OCI-LY1 (cell line): ENCODE measurements at regions not wholly inside any gene's neighbourhood (a gene's known extent, or its start where the extent isn't known, plus 50 kb on each side); places are given as distances from the start of the nearest gene placed in this dataset.

Experiments
- H2AFZ ChIP-seq: fragments of 200-600 bp; sonication (generic), shearing (Covaris generic); 2 replicates; pipeline ENCODE4 v1.6.0; 2014; ENCODE audit warnings: antibody characterized with exemption, mild to moderate bottlenecking, low read length
- H3F3A ChIP-seq: fragments of 200-600 bp; sonication (generic), shearing (Covaris generic); 2 replicates; pipeline ENCODE4 v1.6.0; 2014; ENCODE audit warnings: mild to moderate bottlenecking, antibody characterized with exemption, low read length, moderate library complexity; ENCODE audit not compliant: insufficient read depth
- H3K27ac ChIP-seq: fragments of 200-600 bp; sonication (generic); 2 replicates; pipeline ENCODE4 v1.5.1; 2014; ENCODE audit warnings: low read length, mixed run types, mild to moderate bottlenecking, low read depth; ENCODE audit not compliant: poor library complexity, severe bottlenecking
- H3K27me3 ChIP-seq: fragments of 200-600 bp; sonication (generic); 2 replicates; pipeline ENCODE4 v1.6.0; 2014; ENCODE audit warnings: antibody characterized with exemption, mild to moderate bottlenecking, low read length, moderate library complexity; ENCODE audit not compliant: insufficient read depth
- H3K36me3 ChIP-seq: fragments of 200-600 bp; sonication (generic); 2 replicates; pipeline ENCODE4 v1.6.1; 2014; ENCODE audit warnings: mild to moderate bottlenecking, antibody characterized with exemption, low read length, moderate library complexity, mixed read lengths; ENCODE audit not compliant: insufficient read depth
- H3K4me1 ChIP-seq: fragments of 200-600 bp; sonication (generic); 2 replicates; pipeline ENCODE4 v1.5.1; 2014; ENCODE audit warnings: mild to moderate bottlenecking, low read length, moderate library complexity; ENCODE audit not compliant: insufficient read depth, severe bottlenecking
- H3K4me2 ChIP-seq: fragments of 200-600 bp; sonication (generic), shearing (Covaris generic); 2 replicates; pipeline ENCODE4 v1.6.1; 2014; ENCODE audit warnings: low read length
- H3K4me3 ChIP-seq: fragments of 200-600 bp; sonication (generic); 2 replicates; pipeline ENCODE4 v1.5.1; 2014; ENCODE audit warnings: low read length, low read depth, mild to moderate bottlenecking, mixed read lengths; ENCODE audit not compliant: poor library complexity, severe bottlenecking
- H3K79me2 ChIP-seq: fragments of 200-600 bp; shearing (Covaris generic); 2 replicates; pipeline ENCODE4 v1.6.1; 2016; ENCODE audit warnings: mixed run types, low read length, mixed read lengths; ENCODE audit not compliant: insufficient read depth
- H3K9ac ChIP-seq: fragments of 200-600 bp; sonication (generic), shearing (Covaris generic); 2 replicates; pipeline ENCODE4 v1.6.1; 2014; ENCODE audit warnings: mild to moderate bottlenecking, low read length, mixed read lengths
- H3K9me2 ChIP-seq: fragments of 200-600 bp; sonication (generic), shearing (Covaris generic); 2 replicates; pipeline ENCODE4 v1.6.1; 2014; ENCODE audit warnings: low read depth, mild to moderate bottlenecking, low read length, mixed read lengths
- H3K9me3 ChIP-seq: fragments of 200-600 bp; shearing (Covaris generic); 2 replicates; pipeline ENCODE4 v1.6.1; 2014; ENCODE audit warnings: low read length, mixed read lengths
- H4K20me1 ChIP-seq: fragments of 200-600 bp; sonication (generic), shearing (Covaris generic); 2 replicates; pipeline ENCODE4 v1.6.0; 2016; ENCODE audit warnings: mild to moderate bottlenecking, low read length; ENCODE audit not compliant: insufficient read depth
- CTCF ChIP-seq: fragments of 200-600 bp; sonication (generic), shearing (Covaris generic); IDR thresholded peaks from 2 replicates; pipeline ENCODE4 v1.5.1; 2017; ENCODE audit warnings: mild to moderate bottlenecking, antibody characterized with exemption, low read length, moderate library complexity, mixed read lengths
- EZH2 ChIP-seq: fragments of 200-600 bp; sonication (generic), shearing (Covaris generic); IDR thresholded peaks from 2 replicates; pipeline ENCODE4 v1.8.0; 2017; ENCODE audit warnings: borderline replicate concordance, mixed run types, mild to moderate bottlenecking, antibody characterized with exemption, low read length, moderate library complexity, mixed read lengths

GRCh38 chr3:162218479-162218878 is 721.9 kb downstream of the OTOL1 start:
- no peaks in the 10 kb centered on the region for H3K9me2 ChIP-seq
- H3K27me3 ChIP-seq: no peaks in the 10 kb centered on the region
- no peak overlapping the region for H3K4me3 ChIP-seq
- no peak overlapping the region for H3K4me2 ChIP-seq
- H3F3A ChIP-seq: no peaks in the 10 kb centered on the region
- no peaks in the 10 kb centered on the region for H3K4me1 ChIP-seq
- H4K20me1 ChIP-seq: no peaks in the 10 kb centered on the region
- H3K27ac ChIP-seq: no peak overlapping the region
- TF ChIP-seq EZH2 (no peak), CTCF (no peak)
- H3K9ac ChIP-seq: no peak overlapping the region
- no peaks in the 10 kb centered on the region for H3K79me2 ChIP-seq
- H2AFZ ChIP-seq: no peak overlapping the region
- H3K36me3 ChIP-seq: no peaks in the 10 kb centered on the region
- no peaks in the 10 kb centered on the region for H3K9me3 ChIP-seq

- Histone ChIP-seq H3K79me2 (no peaks in the 10 kb centered on the region), H3K36me3 (no peaks in the 10 kb centered on the region), H3K4me1 (no peaks in the 10 kb centered on the region), H3K9me3 (no peaks in the 10 kb centered on the region), H3K27ac (no peak overlapping the region), H3K4me2 (no peak overlapping the region), H4K20me1 (no peaks in the 10 kb centered on the region), H3K9me2 (no peaks in the 10 kb centered on the region), H3F3A (no peaks in the 10 kb centered on the region), H3K4me3 (no peak overlapping the region), H3K27me3 (no peaks in the 10 kb centered on the region), H3K9ac (no peak overlapping the region), H2AFZ (no peak overlapping the region)
- TF ChIP-seq CTCF (no peak), EZH2 (no peak)
These were observed 728.1 kb downstream of the OTOL1 start for GRCh38 chr3:162224746-162225145.

GRCh38 chr3:162236949-162237348 is 740.3 kb downstream of the OTOL1 start:
- Histone ChIP-seq H3K27me3 (no peaks in the 10 kb centered on the region), H4K20me1 (no peaks in the 10 kb centered on the region), H3K9me3 (no peaks in the 10 kb centered on the region), H3K4me1 (no peaks in the 10 kb centered on the region), H3K36me3 (no peaks in the 10 kb centered on the region), H3F3A (no peaks in the 10 kb centered on the region), H3K4me3 (no peak overlapping the region), H3K4me2 (no peak overlapping the region), H3K9me2 (no peaks in the 10 kb centered on the region), H3K27ac (no peak overlapping the region), H2AFZ (no peak overlapping the region), H3K9ac (no peak overlapping the region), H3K79me2 (no peaks in the 10 kb centered on the region)
- TF ChIP-seq EZH2 (no peak), CTCF (no peak)
